ENCODE measurements at regions not wholly inside any gene's neighbourhood (a gene's known extent, or its start where the extent isn't known, plus 50 kb on each side); places are given as distances from the start of the nearest gene placed in this dataset.

DNA sequence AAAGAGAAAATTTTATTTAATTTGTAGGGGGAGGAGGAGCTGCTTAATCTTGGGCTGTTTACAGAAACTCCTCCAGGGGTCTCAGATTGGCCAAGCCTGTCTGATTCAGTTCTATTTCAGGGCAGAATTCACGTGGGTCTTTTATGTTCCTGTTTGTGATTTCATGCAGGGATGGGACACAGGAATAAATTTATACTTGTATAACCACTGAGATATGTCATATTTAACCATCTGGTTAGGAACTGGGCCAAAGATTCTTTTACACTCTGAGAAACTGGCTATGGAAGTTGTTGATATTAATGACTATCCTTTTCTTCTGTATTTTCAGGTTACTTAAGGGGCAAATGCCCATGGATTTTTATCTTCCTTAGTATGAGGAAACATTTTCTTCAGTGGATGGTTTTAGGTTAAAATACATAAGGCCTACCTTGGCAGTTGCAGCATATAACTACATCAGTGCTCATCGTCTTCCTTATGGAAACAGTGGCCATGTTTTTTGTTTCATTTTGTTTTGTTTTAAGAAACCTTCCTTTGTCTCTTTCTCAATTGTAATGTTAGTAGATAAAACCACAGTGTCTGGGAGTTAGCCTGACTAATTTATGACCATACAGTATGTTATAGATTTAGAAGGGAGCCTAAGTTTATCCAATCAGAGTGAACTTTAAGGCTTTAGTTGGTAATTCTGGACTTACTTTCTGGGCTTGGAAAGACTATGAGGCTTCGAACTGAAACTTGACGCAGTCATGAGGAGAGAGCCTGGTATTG lies 132.4 kb upstream of the ANO3 start:
- no peak for DNase-seq (ENCODE audit: low spot score in 2 of 2, unreplicated experiment in 2 of 2)
- TF ChIP-seq CTCF (IDR thresholded peaks at IDR 0.05; ENCODE audit: unreplicated experiment) = no peak
- Mint-ChIP-seq H3K36me3 (no peaks in the 10 kb centered on the region), H3K9me3 (peaks cover 8% of the 10 kb centered on the region), H3K27me3 (ENCODE audit: low read depth) (no peaks in the 10 kb centered on the region), H3K4me1 (peaks cover 22% of the 10 kb centered on the region), H3K4me3 (no peak overlapping the region), H3K27ac (peak overlapping the region; percentile 67)

- no peak for TF ChIP-seq CTCF (IDR thresholded peaks at IDR 0.05; ENCODE audit: unreplicated experiment)
- Mint-ChIP-seq H3K9me3 (peaks cover 4% of the 10 kb centered on the region), H3K4me1 (peaks cover 12% of the 10 kb centered on the region), H3K36me3 (no peaks in the 10 kb centered on the region), H3K27ac (no peak overlapping the region), H3K4me3 (no peak overlapping the region), H3K27me3 (ENCODE audit: low read depth) (no peaks in the 10 kb centered on the region)
- DNase-seq (ENCODE audit: low spot score in 2 of 2, unreplicated experiment in 2 of 2) = no peak
Measured at GRCh38 chr11:26201411-26201810, 130.5 kb upstream of the ANO3 start.

DNA sequence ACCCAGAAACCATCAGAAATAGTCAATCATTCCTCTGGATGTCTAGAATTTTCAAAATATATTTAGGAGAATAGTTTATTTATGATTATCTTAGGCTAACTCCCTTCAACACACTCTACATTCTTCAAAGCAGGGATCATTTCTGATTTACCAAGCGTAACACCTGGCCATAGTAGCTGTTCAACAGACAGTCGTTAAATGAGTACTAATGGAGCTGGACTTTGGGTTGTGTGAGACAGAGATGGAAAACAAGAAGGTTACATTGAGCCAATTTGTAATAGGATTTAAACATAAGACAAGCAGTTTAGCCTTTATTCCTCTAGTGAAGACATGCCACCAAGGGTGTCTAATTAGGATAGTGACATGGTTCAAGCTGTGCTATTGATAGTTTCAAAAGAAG lies 129.2 kb upstream of the ANO3 start:
- TF ChIP-seq CTCF (IDR thresholded peaks at IDR 0.05; ENCODE audit: unreplicated experiment) = no peak
- no peak for DNase-seq (ENCODE audit: low spot score in 2 of 2, unreplicated experiment in 2 of 2)
- H3K27ac Mint-ChIP-seq = no peak overlapping the region
- peaks cover 12% of the 10 kb centered on the region for H3K4me1 Mint-ChIP-seq
- peaks cover 1% of the 10 kb centered on the region for H3K9me3 Mint-ChIP-seq
- no peaks in the 10 kb centered on the region for H3K27me3 Mint-ChIP-seq (ENCODE audit: low read depth)
- no peaks in the 10 kb centered on the region for H3K36me3 Mint-ChIP-seq
- H3K4me3 Mint-ChIP-seq = no peak overlapping the region

GRCh38 chr11:26204101-26204500 lies 127.8 kb upstream of the ANO3 start:
- H3K36me3 Mint-ChIP-seq = no peaks in the 10 kb centered on the region

DNA sequence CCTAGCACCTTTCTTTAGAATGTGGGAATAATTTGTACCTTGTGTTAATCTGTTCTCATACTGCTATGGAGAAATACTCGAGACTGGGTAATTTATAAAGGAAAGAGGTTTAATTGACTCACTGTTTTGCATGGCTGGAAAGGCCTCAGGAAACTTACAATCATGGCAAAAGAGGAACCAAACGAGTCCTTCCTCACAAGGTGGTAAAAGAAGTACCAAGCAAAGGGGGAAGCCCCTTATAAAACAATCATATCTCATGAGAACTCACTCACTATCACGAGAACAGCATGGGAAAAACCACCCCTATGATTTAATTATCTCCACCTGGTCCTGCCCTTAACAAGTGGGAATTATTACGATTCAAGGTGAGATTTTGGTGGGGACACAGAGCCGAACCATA lies 127.1 kb upstream of the ANO3 start:
- DNase-seq (ENCODE audit: low spot score in 2 of 2, unreplicated experiment in 2 of 2) = no peak
- Mint-ChIP-seq H3K27me3 (ENCODE audit: low read depth) (no peaks in the 10 kb centered on the region), H3K9me3 (peaks cover 9% of the 10 kb centered on the region), H3K4me3 (no peak overlapping the region), H3K27ac (no peak overlapping the region), H3K4me1 (peaks cover 1% of the 10 kb centered on the region), H3K36me3 (peaks cover 1% of the 10 kb centered on the region)
- TF ChIP-seq CTCF (IDR thresholded peaks at IDR 0.05; ENCODE audit: unreplicated experiment) = no peak

More at GRCh38 chr11:26204101-26204500, 127.8 kb upstream of the ANO3 start:
- no peak for TF ChIP-seq CTCF (IDR thresholded peaks at IDR 0.05; ENCODE audit: unreplicated experiment)
- H3K27ac Mint-ChIP-seq = no peak overlapping the region
- peaks cover 8% of the 10 kb centered on the region for H3K4me1 Mint-ChIP-seq
- no peak for DNase-seq (ENCODE audit: low spot score in 2 of 2, unreplicated experiment in 2 of 2)
- H3K27me3 Mint-ChIP-seq (ENCODE audit: low read depth) = no peaks in the 10 kb centered on the region
- peaks cover 2% of the 10 kb centered on the region for H3K9me3 Mint-ChIP-seq
- no peak overlapping the region for H3K4me3 Mint-ChIP-seq
